HG03378 (cell line): ENCODE measurements at regions not wholly inside any gene's neighbourhood (a gene's known extent, or its start where the extent isn't known, plus 50 kb on each side); places are given as distances from the start of the nearest gene placed in this dataset.

Source experiments
- ATAC-seq: cut with Tn5 transposase; IDR thresholded peaks from one replicate; pipeline ENCODE4 v1.9.1; 2021; ENCODE audit warnings: mild to moderate bottlenecking, moderate library complexity; ENCODE audit not compliant: unreplicated experiment

- peak; percentile 21 for ATAC-seq
Measured at GRCh38 chr21:25425156-25425555, 182.1 kb downstream of the MRPL39 start.

DNA sequence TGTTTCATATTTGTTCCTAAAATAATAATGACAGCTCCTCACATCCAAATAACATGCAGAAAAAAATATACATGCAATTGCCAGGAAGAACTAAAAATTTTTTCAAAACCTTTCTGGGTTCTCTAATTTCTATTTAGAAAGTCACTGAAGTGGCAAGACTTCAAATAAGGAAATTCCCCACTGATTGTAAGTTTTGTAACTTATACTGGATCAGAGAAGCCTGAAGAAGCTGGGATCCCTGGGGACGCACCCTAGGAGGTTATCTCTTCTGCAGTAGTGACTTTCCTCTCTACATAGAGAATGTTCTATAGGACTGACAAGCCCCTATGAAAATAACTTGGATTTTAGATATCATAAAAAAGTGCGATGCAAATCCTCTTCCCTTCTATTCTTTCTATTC lies 182.6 kb downstream of the MRPL39 start:
- no peak for ATAC-seq

- ATAC-seq, result no peak
Measured at GRCh38 chr21:25424048-25424447, 183.2 kb downstream of the MRPL39 start.

DNA sequence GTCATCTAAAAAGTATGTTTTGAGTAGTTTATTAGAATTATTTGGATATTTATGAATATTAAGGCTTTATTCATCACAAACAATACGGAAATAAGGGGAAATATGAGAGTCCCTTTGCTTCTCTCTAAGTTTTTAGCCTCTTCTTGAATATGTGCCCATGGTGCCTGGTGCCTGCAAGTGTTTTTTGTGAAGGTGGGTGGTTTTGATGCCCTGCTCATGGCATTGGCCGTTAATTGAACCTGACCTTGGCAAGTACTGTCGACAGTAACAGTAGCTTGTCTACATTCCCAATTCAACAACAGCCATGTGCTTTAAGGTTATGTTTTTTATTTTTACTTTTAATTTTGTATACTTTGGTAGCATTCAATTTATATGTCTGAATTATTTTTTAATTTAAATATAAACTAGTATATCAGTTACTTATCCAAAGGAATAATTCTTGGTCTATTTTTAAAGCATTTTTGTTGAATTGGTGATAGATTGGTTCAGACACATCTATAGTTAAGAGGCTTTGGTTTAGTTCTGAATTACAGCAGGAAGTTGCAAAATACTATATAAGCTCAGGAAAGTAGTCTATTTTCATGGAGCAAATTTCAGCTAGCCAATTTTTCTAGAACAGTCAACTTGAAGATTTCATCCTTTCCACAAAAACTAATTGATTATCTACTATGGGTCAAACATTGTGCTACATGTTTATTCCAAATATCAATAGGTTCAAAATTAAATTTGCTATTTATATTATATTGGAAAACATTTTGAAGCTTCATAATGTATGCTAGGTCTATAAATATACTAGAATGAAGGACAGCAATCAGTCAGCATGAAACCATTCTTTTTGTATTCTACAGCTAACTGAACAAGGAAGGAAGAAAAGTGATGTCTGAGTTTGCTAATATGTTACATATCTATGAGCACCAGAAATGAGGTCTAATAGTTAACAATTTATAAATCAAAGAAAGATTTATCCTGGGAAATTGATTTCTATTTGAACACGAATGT lies 184.4 kb downstream of the MRPL39 start:
- ATAC-seq, result peak; percentile 26

GRCh38 chr21:25421321-25422028 lies 185.8 kb downstream of the MRPL39 start:
- peak; percentile 62 for ATAC-seq

DNA sequence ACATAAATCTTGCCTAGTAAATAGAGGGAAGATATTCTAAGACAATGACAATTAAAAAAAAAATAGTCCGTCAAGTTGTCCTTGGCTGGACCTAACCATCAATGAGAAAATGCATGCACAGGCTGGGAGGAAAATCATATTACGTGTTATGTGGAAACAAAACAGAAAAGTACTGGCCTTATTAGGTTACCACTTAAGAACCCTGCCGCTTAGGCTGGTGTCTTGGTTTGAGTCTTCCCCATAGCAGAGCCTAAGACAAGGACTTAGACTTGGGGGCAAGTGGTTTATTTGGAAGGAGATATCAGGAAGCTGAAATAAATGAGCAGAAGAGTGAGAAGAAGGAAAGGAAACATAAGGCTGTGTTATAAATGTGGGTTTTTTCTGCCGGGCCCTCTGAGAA lies 186.4 kb downstream of the MRPL39 start:
- ATAC-seq, result no peak

- no peak for ATAC-seq
Measured at GRCh38 chr21:25416669-25417068, 190.6 kb downstream of the MRPL39 start.

GRCh38 chr21:25412100-25412499 lies 195.2 kb downstream of the MRPL39 start:
- no peak for ATAC-seq

DNA sequence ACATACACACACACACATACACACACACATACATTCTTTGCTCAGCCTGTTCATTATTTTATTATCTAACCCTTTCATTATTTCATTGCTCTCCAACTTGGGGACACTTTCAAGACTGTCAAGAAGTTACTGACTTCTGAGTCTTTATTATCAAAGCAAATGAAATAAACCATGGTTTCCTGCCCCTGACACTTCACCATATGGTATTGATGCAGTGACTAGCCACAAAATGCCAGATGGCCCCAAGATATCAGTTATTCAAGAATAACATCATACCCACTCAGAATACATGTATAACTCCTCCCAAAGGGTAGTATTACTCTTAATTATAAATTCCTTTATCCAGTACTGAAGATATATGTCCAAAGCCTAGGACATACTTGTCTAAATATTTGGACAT lies 197.3 kb downstream of the MRPL39 start:
- ATAC-seq, result no peak

DNA sequence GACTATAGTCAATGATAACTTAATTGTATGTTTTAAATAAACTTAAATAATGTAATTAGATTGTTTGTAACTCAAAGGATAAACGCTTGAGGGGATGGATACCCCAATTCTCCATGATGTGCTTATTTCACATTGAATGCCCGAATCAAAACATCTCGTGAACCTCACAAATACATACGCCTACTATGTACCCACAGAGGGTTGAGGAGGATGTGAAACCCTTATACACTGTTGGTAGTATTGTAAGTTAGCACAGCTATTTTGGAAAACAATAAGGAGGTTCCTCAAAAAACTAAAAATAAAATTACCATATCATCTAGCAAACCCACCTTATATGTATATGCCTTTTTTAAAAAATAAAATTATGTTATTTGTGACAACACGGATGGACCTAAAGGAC lies 198.6 kb downstream of the MRPL39 start:
- no peak for ATAC-seq

DNA sequence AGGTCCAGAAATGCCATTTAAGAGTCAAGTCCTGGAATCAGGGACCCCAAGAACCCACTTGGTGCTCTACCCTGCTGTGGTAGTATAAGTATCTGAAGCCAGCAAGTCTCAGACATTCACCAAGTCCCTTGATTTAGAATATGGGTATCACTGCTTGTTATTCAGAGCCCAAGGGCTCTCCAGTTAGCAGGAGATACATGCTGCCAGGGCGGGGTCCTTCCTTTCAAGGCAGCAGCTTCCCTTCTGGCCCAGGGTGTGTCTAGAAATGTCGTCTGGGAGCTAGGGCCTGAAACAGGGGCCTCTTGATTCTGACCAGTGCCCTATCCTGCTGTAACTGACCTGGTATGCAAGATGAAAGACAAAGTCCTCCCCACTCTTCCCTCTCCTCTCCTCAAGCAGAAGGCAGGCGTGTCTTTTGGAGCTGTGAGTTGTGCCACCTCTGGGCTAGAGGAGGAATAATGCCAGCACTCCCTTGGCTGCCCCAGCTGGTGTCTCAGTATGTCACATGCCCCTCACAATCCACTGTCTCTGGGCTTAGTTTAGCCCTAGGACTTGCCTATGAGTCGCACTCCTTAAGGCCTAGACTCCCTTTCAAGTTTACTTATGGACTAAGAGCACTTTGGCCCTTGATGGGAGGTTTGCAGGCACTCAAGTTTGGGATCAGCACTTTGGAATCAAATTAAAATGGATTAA lies 200.2 kb downstream of the MRPL39 start:
- ATAC-seq, result no peak

GRCh38 chr21:25405984-25406383 lies 201.3 kb downstream of the MRPL39 start:
- peak; percentile 56 for ATAC-seq

GRCh38 chr21:25402134-25402961 lies 204.9 kb downstream of the MRPL39 start:
- no peak for ATAC-seq

DNA sequence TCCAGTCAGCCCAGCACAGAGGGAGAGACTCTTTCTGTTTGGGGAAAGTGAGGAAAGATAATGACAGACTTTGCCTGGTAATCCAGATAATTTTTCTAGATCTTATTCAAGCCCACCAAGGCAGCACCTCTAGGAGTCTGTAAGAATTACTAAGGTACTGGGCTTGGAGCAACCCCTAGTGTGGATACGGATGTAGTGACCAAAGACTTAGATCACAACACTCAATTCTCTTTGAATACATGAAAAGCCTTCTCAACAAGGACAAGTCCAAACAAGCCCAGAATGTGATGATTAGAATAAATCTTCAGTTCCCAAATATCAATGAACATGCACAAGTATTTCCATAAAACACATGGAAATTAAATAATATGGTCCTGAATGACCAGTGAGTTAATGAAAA lies 206.9 kb downstream of the MRPL39 start:
- ATAC-seq, result no peak

- no peak for ATAC-seq
Measured at GRCh38 chr21:25398630-25399029, 208.7 kb downstream of the MRPL39 start.

DNA sequence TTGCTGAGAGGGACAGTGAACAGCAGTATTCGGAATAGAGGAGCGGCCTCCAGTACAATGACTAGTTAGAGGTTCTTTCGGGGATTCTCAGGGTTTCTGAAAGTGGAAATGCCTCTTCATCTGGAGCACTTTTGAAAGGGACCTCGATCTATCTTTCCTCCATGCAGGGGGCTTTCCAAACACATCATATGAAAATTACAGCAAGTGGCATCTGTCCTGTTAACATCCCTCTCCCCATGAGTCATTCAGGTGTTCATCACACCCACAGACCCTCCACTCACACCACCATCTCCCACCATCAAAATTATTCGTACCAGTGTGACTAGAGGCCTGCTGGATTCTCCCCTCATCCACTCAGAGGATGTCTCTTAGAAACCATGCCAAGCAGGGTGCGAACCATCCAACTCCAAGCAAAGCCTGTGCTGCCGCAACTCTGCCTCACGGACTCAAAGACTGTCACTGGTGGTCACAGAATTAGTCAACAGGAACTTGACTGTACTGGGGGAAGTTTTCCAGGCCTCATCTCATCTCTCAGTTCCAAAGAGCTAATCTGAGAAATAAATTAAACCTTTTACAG lies 211.1 kb downstream of the MRPL39 start:
- ATAC-seq, result peak; percentile 92

- no peak for ATAC-seq
Measured at GRCh38 chr21:25391777-25392176, 215.5 kb downstream of the MRPL39 start.

- no peak for ATAC-seq
Measured at GRCh38 chr21:25390701-25391100, 216.6 kb downstream of the MRPL39 start.

DNA sequence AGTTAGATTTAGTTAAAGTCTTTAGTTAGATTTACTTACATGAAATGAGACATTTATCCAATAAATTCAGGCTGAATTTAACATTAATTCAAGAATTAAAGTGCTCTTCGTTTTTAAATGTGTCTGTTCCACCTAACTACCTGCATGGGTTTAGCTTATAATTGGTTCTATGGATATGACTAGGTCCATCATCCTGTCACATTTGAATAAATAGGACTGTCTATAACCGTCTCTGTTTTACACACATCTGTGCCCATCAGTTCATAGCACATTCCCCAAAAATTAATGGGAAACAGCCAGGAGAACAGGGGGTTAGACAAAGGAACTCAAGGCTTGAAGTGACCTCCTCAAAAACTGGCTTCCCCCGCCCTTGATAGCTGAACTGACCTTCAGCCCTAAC lies 219.6 kb downstream of the MRPL39 start:
- peak; percentile 43 for ATAC-seq

- ATAC-seq, result no peak
Measured at GRCh38 chr21:25385911-25386474, 221.3 kb downstream of the MRPL39 start.
